AG04449 (cell line): ENCODE measurements at regions not wholly inside any gene's neighbourhood (a gene's known extent, or its start where the extent isn't known, plus 50 kb on each side); places are given as distances from the start of the nearest gene placed in this dataset.

ENCODE experiments used
- CTCF ChIA-PET: fragments of 350-600 bp; formaldehyde crosslinking; extraction: SDS; loops from one replicate; lab custom pipeline; 2021; ENCODE audit warnings: antibody characterized with exemption; lab: Yijun Ruan, JAX
- POLR2A ChIA-PET: fragments of 400-600, 350-600 bp; formaldehyde crosslinking; extraction: SDS; loops from one replicate; lab custom pipeline; 2020; ENCODE audit warnings: antibody characterized with exemption, inconsistent platforms; lab: Yijun Ruan, JAX
- DNase-seq: peaks from one replicate; pipeline ENCODE4 v3.0.0-alpha.2; 2010; ENCODE audit warnings: low read depth, low spot score
- H3K4me3 ChIP-seq: 2 replicates; pipeline ENCODE4 v1.5.1; 2011; ENCODE audit warnings: low read depth, mild to moderate bottlenecking, control low read depth, low read length
- TF ChIP-seq, protein P1 (sequence below): IDR thresholded peaks from one replicate; pipeline ENCODE4 v1.5.1; 2011; ENCODE audit warnings: mild to moderate bottlenecking, moderate library complexity, low read length, control low read depth, inconsistent platforms; ENCODE audit not compliant: insufficient read depth; ENCODE audit errors: missing control alignments

DNA sequence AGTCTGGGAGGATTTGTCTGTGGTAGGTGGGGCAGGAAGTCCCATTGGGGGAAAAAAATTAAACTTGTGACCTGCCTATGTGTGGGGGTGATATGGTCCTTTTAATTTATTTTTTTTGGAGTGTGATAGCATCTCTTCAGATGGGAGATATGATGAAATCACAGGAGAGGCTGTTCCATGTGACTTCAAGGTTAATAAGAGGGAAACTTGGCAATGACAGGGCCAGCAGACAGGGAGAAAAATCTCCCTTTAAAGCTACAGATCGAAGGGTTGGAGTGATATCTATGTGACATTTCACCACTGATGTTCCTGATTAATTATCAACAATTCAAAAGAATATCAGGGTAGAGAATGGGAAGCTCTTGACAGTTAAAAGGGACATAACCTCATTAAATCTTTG is 886.9 kb downstream of the TUSC7 start:
- ChIA-PET POLR2A (no interaction called here), CTCF (interaction anchor here (0.6 to 1.6 kb wide), 3 partner anchors 11 to 32 kb away, joined by 3 read pairs; no protein-coding TSS in a partner anchor)
- TF ChIP-seq, protein P1, sequence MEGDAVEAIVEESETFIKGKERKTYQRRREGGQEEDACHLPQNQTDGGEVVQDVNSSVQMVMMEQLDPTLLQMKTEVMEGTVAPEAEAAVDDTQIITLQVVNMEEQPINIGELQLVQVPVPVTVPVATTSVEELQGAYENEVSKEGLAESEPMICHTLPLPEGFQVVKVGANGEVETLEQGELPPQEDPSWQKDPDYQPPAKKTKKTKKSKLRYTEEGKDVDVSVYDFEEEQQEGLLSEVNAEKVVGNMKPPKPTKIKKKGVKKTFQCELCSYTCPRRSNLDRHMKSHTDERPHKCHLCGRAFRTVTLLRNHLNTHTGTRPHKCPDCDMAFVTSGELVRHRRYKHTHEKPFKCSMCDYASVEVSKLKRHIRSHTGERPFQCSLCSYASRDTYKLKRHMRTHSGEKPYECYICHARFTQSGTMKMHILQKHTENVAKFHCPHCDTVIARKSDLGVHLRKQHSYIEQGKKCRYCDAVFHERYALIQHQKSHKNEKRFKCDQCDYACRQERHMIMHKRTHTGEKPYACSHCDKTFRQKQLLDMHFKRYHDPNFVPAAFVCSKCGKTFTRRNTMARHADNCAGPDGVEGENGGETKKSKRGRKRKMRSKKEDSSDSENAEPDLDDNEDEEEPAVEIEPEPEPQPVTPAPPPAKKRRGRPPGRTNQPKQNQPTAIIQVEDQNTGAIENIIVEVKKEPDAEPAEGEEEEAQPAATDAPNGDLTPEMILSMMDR: no peak
- no peak overlapping the region for H3K4me3 ChIP-seq
- DNase-seq: no peak

DNA sequence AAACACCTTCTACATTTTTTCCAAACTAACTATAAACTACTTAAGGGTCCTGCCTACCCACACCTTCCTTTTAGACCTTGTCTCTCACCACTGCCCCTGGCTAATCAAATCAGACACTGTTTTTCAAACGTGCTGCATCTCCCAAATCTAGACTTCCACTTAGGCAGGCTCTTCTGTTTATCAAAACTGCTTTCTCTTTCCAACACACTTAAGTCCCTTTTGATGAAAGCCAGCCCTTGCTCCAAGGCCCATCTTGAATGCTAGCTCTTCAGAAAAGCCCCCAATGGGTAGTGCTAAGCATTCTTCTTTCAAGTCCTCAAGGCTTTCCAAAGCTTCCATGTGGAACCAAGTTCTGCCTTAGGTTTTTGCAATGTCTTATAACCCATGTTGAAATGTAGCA is 888.3 kb downstream of the TUSC7 start:
- H3K4me3 ChIP-seq: no peak overlapping the region
- no peak for DNase-seq
- ChIA-PET CTCF (interaction anchor here (1.0 to 1.6 kb wide), 4 partner anchors 12 to 400 kb away, joined by 3 read pairs; no protein-coding TSS in a partner anchor), POLR2A (no interaction called here)
- TF ChIP-seq, protein P1: no peak

DNA sequence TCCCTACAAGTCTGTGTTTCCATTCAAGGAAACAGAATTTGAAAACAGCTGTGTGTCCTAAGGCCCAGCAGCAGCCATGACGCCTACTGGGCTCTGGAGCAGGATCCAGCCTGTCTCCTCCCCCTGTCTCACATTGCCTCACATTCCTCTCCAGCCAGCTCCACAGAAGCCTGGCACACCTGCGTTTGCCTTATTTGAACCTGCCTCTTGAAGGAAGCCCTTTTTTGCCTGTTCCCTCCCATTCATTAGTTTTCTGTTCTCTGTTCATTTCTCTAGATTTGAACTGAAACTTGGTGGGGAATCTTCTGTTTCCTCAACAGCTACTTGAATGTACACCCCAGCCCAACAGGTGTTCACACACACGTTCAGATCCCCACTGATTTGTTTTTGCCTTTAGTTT is 890.5 kb downstream of the TUSC7 start:
- no peak for DNase-seq
- ChIA-PET POLR2A (no interaction called here), CTCF (interaction anchor here (1.6 kb wide), 1 partner anchor 9 kb away, joined by 5 read pairs; no protein-coding TSS in a partner anchor)
- no peak overlapping the region for H3K4me3 ChIP-seq
- TF ChIP-seq, protein P1: no peak

DNA sequence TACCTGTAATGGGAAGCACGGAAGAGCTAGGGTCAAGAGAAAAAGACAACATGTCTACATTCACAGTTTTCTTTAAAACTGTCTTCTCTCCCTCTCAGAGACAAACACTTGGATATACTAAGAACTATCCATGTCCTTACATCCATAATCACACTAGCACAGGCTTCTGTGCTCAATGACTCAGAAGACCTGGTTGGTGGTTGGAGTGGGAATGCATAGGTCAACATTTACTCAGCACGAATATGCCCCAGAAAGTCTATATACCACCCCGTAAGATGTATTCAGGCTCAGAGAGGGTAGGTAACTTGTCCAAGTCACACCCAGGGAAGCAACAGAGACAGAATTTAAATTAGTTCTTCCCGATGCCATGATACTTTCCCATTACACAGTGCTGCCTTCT is 891.1 kb downstream of the TUSC7 start:
- no peak overlapping the region for H3K4me3 ChIP-seq
- no peak for DNase-seq
- POLR2A ChIA-PET: no interaction called here
- CTCF ChIA-PET: interaction anchor here (1.0 to 1.6 kb wide), 2 partner anchors 9 to 368 kb away, joined by 3 to 5 read pairs; no protein-coding TSS in a partner anchor
- TF ChIP-seq, protein P1: no peak

DNA sequence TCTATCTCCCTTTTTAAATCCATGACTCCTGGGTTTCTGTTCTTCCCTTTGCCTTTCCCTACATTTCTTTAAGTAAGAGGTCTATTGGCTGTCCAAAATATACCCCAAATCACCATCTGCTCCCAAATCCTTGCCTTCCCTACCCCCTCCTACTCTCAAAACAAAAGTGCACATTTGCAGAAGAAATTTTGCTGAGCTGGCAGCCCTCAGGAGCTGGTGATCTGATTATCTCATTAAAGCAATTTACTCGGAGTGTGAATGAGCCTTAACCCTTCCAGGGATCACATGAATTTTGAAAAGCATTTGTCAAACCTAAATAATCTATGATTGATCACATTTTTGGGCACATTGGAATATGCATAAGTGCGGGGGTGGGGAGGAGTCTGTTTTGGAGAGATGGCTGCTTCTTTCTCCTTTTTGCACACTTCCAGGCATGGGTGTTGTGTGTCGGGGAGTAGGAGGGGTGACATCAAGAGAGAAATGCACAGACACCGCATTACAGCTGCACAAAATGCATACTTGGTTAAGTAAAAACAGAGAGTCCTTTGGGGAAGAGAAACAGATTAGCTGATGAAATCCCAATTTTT is 892.6 kb downstream of the TUSC7 start:
- ChIA-PET CTCF (interaction anchor here (1.3 kb wide), 1 partner anchor 14 kb away, joined by 3 read pairs; no protein-coding TSS in a partner anchor), POLR2A (no interaction called here)
- no peak overlapping the region for H3K4me3 ChIP-seq
- TF ChIP-seq, protein P1: no peak
- DNase-seq: no peak

DNA sequence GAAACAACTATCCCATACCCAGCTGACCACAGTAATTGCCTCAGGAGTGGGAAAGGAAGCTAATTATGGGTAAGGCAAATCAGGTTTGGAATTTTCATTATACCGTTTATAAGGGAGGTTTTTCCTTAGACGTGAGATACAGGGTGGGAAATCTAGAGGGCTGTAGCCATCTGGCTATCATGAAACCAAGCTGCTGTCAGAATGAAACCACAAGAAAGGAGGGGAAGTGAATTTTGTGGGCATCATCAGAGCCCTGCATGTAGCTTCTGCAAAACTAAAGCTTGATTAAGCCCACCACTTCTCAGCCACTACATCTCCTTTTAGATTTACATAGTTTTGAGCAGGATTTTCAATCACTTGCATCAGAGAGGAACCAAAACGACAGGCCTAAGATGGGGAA is 893.5 kb downstream of the TUSC7 start:
- TF ChIP-seq, protein P1: no peak
- DNase-seq: no peak
- CTCF ChIA-PET: interaction anchor here (1.1 to 1.3 kb wide), 2 partner anchors 13 to 19 kb away, joined by 3 to 4 read pairs; no protein-coding TSS in a partner anchor
- H3K4me3 ChIP-seq: no peak overlapping the region
- POLR2A ChIA-PET: no interaction called here
